ENCODE measurements at regions not wholly inside any gene's neighbourhood (a gene's known extent, or its start where the extent isn't known, plus 50 kb on each side); places are given as distances from the start of the nearest gene placed in this dataset.

- intact Hi-C loops (cut with DNase I) = no loop called here
- no peak for FAIRE-seq
These were observed 772.1 kb downstream of the CCSER2 start for GRCh38 chr10:85100495-85100894.

GRCh38 chr10:85105614-85106255 lies 777.3 kb downstream of the CCSER2 start:
- no peaks in the 10 kb centered on the region for H3K36me3 ChIP-seq (ENCODE audit: control insufficient read depth in 2 of 3, insufficient read depth in 3 of 3, low read length in 3 of 3)
- no peaks in the 10 kb centered on the region for H3K9me3 ChIP-seq (ENCODE audit: control insufficient read depth in 2 of 3, insufficient read depth in 1 of 3, low read length in 3 of 3)
- H3K9ac ChIP-seq (ENCODE audit: low read length in 3 of 3) = no peak overlapping the region
- peak in 4 of 5 donors; percentile 49 to 66 (median 58) for DNase-seq
- no peak overlapping the region for H3K4me3 ChIP-seq (ENCODE audit: low read length in 3 of 3)
- intact Hi-C loops (cut with DNase I) = no loop called here
- no peaks in the 10 kb centered on the region for H3K4me1 ChIP-seq (ENCODE audit: control insufficient read depth in 2 of 3, insufficient read depth in 2 of 3, low read depth in 1 of 3, low read length in 3 of 3)
- TF ChIP-seq CTCF (IDR thresholded peaks at IDR 0.05; ENCODE audit: borderline replicate concordance, extremely low read depth, insufficient read depth) = peak; percentile 20
- H3K27ac ChIP-seq (ENCODE audit: low read depth in 2 of 2, low read length in 2 of 2) = no peak overlapping the region
- H3K27me3 ChIP-seq (ENCODE audit: control insufficient read depth, insufficient read depth, low read length) = no peaks in the 10 kb centered on the region
- FAIRE-seq = no peak

More at GRCh38 chr10:85100495-85100894, 772.1 kb downstream of the CCSER2 start:
- no peaks in the 10 kb centered on the region for H3K27me3 ChIP-seq (ENCODE audit: control insufficient read depth, insufficient read depth, low read length)
- TF ChIP-seq CTCF (IDR thresholded peaks at IDR 0.05; ENCODE audit: borderline replicate concordance, extremely low read depth, insufficient read depth) = no peak
- H3K9me3 ChIP-seq (ENCODE audit: control insufficient read depth in 2 of 3, insufficient read depth in 1 of 3, low read length in 3 of 3) = no peaks in the 10 kb centered on the region
- H3K36me3 ChIP-seq (ENCODE audit: control insufficient read depth in 2 of 3, insufficient read depth in 3 of 3, low read length in 3 of 3) = no peaks in the 10 kb centered on the region
- H3K4me3 ChIP-seq (ENCODE audit: low read length in 3 of 3) = no peak overlapping the region
- no peaks in the 10 kb centered on the region for H3K4me1 ChIP-seq (ENCODE audit: control insufficient read depth in 2 of 3, insufficient read depth in 2 of 3, low read depth in 1 of 3, low read length in 3 of 3)
- no peak overlapping the region for H3K27ac ChIP-seq (ENCODE audit: low read depth in 2 of 2, low read length in 2 of 2)
- DNase-seq = no peak
- H3K9ac ChIP-seq (ENCODE audit: low read length in 3 of 3) = no peak overlapping the region

- intact Hi-C loops (cut with DNase I) = no loop called here
- H3K27me3 ChIP-seq (ENCODE audit: control insufficient read depth, insufficient read depth, low read length) = no peaks in the 10 kb centered on the region
- no peak overlapping the region for H3K9ac ChIP-seq (ENCODE audit: low read length in 3 of 3)
- TF ChIP-seq CTCF (IDR thresholded peaks at IDR 0.05; ENCODE audit: borderline replicate concordance, extremely low read depth, insufficient read depth) = no peak
- no peak for DNase-seq
- H3K4me3 ChIP-seq (ENCODE audit: low read length in 3 of 3) = no peak overlapping the region
- FAIRE-seq = no peak
- H3K4me1 ChIP-seq (ENCODE audit: control insufficient read depth in 2 of 3, insufficient read depth in 2 of 3, low read depth in 1 of 3, low read length in 3 of 3) = no peaks in the 10 kb centered on the region
- H3K9me3 ChIP-seq (ENCODE audit: control insufficient read depth in 2 of 3, insufficient read depth in 1 of 3, low read length in 3 of 3) = no peaks in the 10 kb centered on the region
- H3K36me3 ChIP-seq (ENCODE audit: control insufficient read depth in 2 of 3, insufficient read depth in 3 of 3, low read length in 3 of 3) = no peaks in the 10 kb centered on the region
- H3K27ac ChIP-seq (ENCODE audit: low read depth in 2 of 2, low read length in 2 of 2) = no peak overlapping the region
These were observed 782.9 kb downstream of the CCSER2 start for GRCh38 chr10:85111271-85111670.

GRCh38 chr10:85124603-85125051 lies 796.2 kb downstream of the CCSER2 start:
- Histone ChIP-seq H3K27me3 (ENCODE audit: control insufficient read depth, insufficient read depth, low read length) (no peaks in the 10 kb centered on the region), H3K9me3 (ENCODE audit: control insufficient read depth in 2 of 3, insufficient read depth in 1 of 3, low read length in 3 of 3) (no peaks in the 10 kb centered on the region), H3K4me1 (ENCODE audit: control insufficient read depth in 2 of 3, insufficient read depth in 2 of 3, low read depth in 1 of 3, low read length in 3 of 3) (no peaks in the 10 kb centered on the region), H3K36me3 (ENCODE audit: control insufficient read depth in 2 of 3, insufficient read depth in 3 of 3, low read length in 3 of 3) (no peaks in the 10 kb centered on the region), H3K4me3 (ENCODE audit: low read length in 3 of 3) (no peak overlapping the region), H3K27ac (ENCODE audit: low read depth in 2 of 2, low read length in 2 of 2) (no peak overlapping the region), H3K9ac (ENCODE audit: low read length in 3 of 3) (no peak overlapping the region)
- no peak for TF ChIP-seq CTCF (IDR thresholded peaks at IDR 0.05; ENCODE audit: borderline replicate concordance, extremely low read depth, insufficient read depth)
- DNase-seq = no peak
- no peak for FAIRE-seq
- intact Hi-C loops (cut with DNase I) = no loop called here

Data from kidney (tissue), 13 donors.